ENCODE measurements at regions not wholly inside any gene's neighbourhood (a gene's known extent, or its start where the extent isn't known, plus 50 kb on each side); places are given as distances from the start of the nearest gene placed in this dataset.

- TF ChIP-seq POLR2A (IDR thresholded peaks at IDR 0.05; ENCODE audit: low read length) (no peak), GATA1 (IDR thresholded peaks at IDR 0.05; ENCODE audit: low read depth, low read length) (no peak)
Measured at GRCh38 chr11:79829891-79830290, 389.1 kb upstream of the TENM4 start.
